AG09319 (cell line): ENCODE measurements at regions not wholly inside any gene's neighbourhood (a gene's known extent, or its start where the extent isn't known, plus 50 kb on each side); places are given as distances from the start of the nearest gene placed in this dataset.
"Not testable (repeated sequence)": the region's sequence is repeated elsewhere in the genome, so short reads cannot be mapped to it uniquely, and the experiment has no call there.

Experiments
- DNase-seq: peaks from one replicate; pipeline ENCODE4 v3.0.0-alpha.2; 2010; ENCODE audit warnings: low read depth; ENCODE audit errors: extremely low read depth
- CTCF ChIP-seq: IDR thresholded peaks from 2 replicates; pipeline ENCODE4 v1.5.1; 2011; ENCODE audit warnings: low read depth, mild to moderate bottlenecking, inconsistent platforms, low read length, moderate library complexity

GRCh38 chr5:162274679-162275078, 207.1 kb downstream of the GABRG2 start:
- TF ChIP-seq CTCF, result no peak
- DNase-seq, result no peak

DNA sequence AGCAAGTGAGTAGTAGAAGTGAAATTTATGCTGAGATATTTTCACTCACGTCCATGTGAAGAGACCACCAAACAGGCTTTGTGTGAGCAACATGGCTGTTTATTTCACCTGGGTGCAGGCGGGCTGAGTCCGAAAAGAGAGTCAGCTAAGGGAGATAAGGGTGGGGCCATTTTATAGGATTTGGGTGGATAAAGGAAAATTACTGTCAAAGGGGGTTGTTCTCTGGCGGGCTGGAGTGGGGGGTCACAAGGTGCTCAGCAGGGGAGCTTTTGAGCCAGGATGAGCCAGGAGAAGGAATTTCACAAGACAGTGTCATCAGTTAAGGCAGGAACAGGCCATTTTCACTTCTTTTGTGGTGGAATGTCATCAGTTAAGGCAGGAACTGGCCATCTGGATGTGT, 207.8 kb downstream of the GABRG2 start:
- DNase-seq, result not testable (repeated sequence)

- DNase-seq, result no peak
- no peak for TF ChIP-seq CTCF
These were observed 214.6 kb downstream of the GABRG2 start for GRCh38 chr5:162282191-162282590.

- DNase-seq, result no peak
- no peak for TF ChIP-seq CTCF
These were observed 216.0 kb downstream of the GABRG2 start for GRCh38 chr5:162283609-162284008.

DNA sequence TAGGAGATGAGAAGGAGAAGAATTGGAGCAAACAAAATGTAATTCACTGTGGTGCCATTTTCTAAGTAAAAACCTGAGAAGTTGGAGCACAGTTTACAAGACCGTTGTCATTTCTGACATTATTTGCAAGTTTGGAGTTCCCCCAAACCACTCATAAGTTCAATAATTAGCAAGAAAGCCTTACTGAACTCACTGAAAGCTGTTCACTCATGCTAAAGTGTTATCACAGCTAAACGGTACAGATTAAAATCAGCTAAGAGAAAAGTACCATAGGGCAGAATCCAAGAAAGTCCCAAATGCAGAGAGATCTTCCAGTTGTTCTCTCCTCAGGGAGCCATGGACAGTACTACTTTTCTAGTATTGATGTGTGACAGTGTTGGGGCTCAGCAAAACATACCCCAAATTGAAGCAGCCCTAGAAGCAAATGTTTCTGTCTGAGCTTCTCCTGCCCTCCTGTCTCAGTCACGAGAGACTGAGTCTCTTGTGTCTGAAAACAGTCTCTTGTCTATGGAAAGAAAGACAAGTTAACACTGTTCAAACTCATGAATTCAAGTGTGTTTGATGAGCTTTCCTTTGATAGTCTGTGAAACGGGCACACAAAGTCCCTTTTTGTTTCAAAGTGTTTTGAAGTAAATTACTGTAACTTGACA, 221.2 kb downstream of the GABRG2 start:
- TF ChIP-seq CTCF, result no peak
- no peak for DNase-seq

DNA sequence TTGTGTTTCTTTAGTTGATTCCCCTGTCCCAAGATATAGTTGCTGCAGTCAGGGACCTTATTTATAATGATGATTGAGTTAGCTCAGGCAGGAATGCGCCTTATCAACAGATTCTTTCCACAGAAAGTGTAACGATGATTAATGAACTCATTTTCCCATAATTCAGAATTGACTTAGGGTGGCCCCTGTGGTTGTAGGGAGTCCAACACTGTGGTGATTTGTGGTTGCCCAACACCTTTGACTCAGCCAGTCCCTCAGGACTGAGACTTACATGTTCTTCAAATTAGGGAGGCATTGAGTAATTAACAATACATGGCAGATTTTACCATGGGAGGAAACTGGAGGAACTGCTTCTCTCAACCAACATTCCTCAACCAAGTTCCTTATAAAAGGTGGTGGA, 221.9 kb downstream of the GABRG2 start:
- DNase-seq, result no peak
- TF ChIP-seq CTCF, result no peak

DNA sequence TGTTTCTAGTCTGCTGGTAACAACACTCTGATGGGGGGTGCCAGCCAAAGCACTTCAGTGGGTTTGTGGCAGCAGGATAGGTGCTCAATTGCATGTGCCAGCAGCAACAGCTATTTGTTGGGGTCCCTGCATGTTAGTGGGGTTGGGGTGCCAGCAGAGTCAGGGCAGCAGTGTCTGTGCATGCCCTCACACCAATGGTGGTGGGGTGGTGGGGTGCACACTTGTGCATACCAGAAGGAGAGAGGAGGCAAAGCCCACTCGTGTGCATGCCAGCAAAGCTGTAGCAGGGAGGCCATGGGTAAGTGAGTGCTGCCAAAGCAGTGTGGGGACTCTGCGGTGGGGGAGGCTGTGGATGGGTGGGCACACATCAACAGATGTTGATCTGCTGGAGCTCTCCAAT, 232.2 kb downstream of the GABRG2 start:
- no peak for TF ChIP-seq CTCF
- DNase-seq, result no peak

DNA sequence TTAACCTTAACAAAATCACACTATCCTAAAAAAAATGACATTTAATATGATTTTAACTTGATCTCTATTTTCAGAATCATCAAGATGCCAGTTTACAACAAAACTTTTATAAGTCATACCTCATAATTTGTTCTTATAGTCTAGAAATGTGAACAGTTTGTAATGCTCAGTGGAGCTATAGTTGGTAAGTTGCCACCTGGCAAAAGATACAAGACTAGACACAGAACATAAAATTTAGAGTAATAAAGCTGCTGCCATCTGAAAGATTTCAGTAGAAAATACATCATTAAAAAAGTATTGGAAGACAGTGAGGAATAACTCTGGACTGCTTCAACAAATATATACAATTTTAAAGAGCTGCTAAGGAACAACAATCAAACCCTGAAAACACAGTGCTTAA, 233.8 kb downstream of the GABRG2 start:
- DNase-seq, result no peak
- TF ChIP-seq CTCF, result no peak
